Suppressor macrophage treated with lipopolysaccharide for 1 hour (primary cell): ENCODE measurements at regions not wholly inside any gene's neighbourhood (a gene's known extent, or its start where the extent isn't known, plus 50 kb on each side); places are given as distances from the start of the nearest gene placed in this dataset.

Source experiments
- DNase-seq, 3 donors: peaks; one replicate each; pipeline ENCODE4 v3.0.0-alpha.2; 2020 to 2022

DNA sequence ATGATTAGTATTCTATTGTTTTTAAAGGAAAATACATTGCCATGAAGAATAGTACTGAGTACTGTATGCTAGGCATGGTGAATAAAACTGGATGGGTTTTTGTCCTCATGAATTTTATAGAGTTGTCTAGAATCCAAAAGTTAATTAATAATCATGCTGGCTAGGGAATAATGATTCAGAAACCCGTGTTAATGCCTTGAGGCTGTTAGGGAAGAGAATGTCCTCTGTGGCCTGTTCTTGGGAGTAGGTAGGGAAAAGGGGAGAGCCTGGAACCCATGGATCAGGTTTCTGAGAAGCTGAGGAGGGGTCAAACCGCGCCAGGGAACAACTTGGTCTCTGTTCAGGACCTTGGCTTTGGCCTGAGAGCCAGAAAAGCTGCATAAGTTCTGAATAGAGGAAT, 1376.3 kb upstream of the SLC10A2 start:
- no peak for DNase-seq

DNA sequence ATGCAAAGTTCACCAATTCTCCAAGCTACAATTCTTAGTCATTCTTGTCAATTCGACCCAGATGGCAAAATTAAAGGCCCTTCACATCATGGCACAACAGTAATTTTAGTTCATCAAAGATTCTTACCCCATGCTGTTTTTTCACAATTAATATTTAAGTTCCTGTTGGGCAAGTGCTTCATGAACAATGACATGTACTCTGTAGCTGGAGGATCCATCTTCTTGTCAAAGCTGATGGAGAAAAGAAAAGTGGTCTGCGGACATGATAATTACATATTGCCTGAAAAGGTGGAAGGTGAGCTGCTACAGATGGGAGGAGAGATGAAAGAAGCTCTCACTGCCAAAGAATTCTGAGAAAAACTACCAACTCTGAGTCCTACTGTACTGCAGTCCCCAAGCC, 1370.3 kb upstream of the SLC10A2 start:
- DNase-seq = no peak

DNA sequence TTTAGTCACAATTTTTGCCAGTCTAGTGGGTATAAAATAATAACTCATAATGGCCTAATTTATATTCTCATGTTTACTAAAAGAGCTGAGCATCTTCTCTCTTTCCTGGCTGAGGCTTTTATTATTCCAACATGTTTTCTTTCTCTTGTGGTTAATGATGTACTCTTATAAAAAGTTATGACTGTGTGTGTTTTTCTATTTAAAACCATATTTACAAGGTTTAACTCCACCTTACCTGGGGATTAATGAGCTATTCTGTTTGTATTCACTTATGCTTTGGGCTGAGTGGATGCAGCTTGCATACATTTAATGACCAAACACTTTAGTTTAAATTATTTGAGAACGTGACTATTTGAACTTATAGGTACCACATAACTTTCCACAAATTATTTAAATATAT, 1365.7 kb upstream of the SLC10A2 start:
- DNase-seq = no peak

DNA sequence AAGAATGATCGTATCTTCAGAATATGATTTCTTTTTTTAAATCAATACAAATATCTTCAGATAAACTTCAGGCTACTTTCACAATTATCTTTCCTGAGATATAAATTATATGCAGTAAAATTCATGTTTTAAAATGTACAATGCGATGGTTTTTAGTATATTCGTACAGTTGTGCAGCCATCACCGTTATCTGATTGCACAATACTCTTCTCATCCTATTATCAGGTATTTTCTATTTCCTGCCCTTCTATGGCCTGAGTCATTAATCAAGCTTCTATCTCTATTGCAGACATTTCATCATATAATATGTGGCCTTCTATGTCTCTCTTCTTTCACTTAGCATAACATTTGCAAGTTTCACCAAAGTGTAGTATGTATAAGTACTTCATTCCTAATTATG, 1360.2 kb upstream of the SLC10A2 start:
- no peak for DNase-seq

DNA sequence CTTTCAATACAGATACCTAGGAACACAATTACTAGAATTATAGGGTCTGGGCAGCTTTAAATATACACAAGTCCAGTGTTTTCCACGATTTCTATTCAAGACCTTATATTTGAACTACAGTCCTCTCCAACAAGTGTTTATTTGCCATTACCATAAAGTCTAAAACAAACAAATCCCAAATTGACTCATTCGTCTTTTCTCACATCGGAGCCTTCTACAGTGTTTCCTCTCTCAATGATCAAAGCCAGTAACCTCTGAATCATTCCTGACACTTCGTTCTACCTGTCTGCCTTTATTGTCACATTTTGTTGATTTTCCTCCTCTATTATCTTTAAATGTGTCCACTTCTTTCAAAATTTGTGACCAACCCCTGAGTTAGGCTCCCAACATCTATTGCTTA, 1356.5 kb upstream of the SLC10A2 start:
- no peak for DNase-seq

DNA sequence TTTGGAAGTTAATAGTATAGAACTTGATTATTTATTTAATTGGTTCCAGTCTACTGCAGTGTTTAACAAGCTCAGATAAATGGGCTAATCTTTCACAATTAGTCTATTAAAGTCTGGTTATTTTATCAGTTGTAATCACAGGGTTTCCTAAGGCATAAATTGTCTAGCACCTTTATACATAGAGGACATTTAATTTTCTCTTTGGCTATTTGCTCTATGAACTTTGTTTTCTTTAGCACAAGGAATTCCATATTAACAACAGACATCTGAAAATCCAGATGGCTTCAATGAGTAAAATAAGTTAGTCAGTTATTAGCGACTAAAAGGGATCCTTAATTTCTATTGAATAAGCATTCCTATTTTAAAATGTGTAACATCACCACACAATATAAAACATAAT, 1350.8 kb upstream of the SLC10A2 start:
- no peak for DNase-seq

DNA sequence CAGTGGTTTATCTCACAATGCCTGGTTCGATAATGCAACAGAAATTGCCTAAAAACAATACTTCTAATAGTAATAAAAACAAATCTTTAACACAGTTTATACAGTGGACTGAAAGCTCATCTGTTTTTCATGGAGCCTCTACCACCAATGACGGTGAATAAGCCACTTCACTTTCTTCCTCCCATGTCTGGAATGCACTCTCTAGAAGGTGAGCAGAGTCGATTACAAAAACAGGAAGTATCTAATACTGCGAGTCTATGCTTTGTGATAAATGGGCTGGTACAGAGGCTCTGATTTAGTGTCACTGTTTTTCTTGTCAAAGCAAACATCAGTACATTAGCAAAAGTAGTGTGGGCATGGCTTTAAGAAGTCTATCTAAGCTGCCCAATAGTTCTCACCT, 1348.6 kb upstream of the SLC10A2 start:
- no peak for DNase-seq

DNA sequence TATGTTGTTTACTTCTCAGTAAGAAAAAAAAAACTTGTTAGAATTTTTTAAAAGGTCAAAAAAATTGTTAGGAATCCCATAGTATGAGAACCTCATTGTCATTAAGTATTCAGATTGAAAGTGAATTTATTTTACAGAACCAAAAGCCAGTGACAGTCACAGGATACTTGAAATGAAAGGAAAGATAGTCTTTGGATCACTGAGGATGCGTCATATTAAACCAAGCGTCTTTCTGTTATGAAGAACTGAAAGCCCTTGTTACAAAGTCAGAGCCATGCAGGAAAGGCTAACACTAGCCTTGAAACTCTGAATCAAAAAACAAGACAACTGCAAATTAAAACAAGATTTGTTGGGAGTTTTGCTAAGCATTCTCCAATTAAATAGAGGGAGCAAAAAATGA, 1348.0 kb upstream of the SLC10A2 start:
- DNase-seq = no peak

DNA sequence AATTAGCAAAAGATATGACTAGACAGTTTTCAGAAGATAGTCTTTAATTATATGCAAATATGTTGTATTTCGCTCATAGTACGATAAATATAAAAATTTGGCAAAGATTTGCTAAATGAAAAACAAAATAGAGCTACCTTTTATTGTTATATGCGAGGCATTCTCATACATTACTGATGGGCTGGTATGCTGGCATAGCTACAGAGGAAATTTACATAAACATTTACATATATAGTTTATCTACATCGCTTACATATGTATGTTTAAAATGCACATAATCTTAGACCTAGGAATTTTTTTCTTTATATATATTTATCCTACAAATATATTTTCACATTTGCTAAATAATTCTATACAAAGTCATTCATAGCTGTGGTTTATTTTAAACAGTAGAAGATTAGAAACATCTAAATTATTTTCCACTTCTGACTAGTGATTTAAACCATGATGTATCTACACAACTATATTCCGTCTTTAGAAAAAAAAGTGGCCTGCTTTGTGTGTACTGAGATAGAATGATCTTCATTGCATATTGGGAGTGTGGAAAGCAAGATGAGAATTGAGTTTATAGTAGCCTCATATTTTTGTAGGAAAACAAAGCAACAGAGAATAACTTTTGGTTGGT, 1345.0 kb upstream of the SLC10A2 start:
- no peak for DNase-seq

DNA sequence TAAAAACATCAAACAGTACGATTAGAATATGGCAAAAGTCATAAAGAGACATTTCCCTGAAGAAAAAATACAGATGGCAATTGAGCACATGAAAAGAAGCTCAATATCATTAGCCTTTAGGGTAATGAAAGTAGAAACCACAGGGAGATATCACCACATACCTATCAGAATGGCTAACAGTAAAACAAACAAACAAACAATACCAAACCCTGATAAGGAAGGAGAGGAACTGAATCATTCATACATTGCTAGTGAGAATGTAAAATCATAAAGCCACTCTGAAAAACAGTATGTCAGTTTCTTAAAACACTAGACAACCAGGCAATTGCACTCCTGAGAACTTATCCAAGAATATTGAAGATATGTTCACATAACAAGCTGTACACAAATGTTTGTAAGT, 1342.5 kb upstream of the SLC10A2 start:
- DNase-seq = no peak

DNA sequence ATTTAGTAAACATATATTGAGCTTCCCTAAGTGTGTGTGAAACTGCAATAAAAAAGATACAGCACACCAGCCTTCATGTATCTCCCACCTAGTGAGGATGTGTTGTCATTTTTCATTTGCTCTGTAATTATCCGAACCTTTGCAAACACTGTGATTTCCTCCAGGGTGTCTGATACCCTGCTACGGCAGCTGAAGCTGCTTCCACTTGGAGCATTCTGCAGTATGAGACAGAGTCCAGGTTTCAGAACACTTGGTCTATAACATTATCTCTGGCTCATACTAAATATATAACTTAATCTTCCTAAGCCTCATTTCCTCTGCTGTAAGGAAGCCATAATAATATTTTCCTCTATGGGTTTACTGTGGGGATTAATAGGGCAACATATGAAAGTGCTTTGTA, 1338.1 kb upstream of the SLC10A2 start:
- no peak for DNase-seq

DNA sequence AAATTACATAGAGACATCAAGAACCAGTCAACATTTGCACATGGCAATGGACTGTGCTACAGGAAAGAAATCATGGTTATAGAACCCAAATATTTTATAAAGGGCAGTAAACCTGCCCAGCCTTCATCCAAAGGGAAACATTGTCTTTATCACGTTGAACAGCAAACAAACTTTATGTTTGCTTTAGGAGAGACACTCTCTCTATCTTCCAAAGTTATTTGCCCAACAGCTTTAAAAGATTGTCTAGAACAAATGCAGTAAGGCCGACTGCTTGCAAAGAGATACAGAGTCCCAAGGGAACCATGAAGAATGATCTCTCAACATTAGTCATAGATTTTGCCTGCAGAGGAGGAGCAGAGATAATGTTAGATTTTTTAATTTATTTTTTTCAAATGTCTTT, 1323.5 kb upstream of the SLC10A2 start:
- no peak for DNase-seq

DNA sequence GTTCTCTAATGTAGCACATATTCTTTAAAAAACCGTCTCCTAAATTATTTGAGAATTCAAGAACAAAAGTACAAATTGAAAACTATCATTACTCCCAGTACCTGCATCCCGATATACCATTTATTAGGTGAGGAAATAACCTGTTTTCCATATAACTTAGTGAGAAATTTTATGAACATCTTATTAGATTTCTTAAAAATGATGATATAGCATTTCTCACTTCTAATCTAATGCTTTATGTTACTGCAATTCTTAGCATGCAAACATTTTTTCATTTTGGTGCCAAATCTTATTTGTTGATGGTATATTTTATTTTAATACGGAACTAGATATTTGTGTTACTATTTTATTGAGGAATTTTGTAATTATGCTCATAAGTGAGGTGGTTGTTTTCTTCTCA, 1321.3 kb upstream of the SLC10A2 start:
- DNase-seq = no peak

DNA sequence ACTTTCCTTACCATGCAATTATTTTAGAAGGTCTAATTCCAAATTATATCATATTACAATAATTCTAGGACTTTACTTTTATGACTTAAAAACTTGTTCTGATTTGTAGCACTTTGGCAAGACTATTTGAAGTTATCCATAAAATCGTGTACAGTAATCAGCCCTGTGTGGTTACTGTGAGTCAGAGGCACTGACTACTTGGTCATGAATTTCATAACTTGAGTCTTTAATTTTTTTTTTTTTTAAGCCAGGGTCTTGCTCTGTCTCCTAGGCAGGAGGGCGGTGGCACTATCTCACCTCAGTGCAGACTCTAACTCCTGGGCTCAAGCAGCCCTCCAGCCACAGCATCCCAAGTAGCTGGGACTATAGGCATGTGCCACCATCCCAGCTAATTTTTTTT, 1319.2 kb upstream of the SLC10A2 start:
- DNase-seq = no peak

DNA sequence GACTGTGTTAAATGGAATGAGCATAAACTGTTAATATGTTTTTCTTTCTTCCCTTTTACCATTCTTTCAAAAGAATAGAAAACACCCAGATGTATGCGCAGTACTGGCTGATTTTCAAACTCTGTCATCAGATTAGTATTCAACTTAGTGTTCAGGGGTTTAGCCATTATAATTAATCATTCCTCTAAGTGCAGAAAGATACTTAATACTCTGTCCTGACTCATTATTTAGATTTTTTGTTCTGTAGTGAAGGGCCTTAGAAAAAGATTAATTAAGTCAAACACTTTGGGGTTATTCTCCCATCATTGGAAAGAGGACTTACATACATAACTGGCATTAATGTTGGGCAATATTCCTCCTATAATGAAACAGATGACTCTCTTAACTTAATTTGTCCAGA, 1316.7 kb upstream of the SLC10A2 start:
- DNase-seq = no peak

DNA sequence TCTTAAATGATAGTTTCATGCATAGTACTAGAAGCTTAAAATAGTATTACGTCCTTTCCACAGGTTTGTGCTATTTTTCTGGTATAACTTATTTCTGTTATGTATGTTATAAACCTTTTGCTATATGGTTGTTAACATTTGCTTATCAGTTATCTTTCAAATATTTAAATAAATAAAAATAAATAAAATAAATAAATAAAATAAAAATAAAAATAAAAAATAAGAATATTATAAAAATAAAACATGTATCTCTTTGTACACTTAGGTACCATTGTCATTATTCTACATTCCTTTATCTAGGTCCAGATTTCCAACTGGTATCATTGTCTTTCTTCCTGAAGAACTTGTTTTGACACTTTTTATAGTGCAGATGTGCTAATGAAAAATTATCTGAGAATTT, 1310.4 kb upstream of the SLC10A2 start:
- DNase-seq = no peak

DNA sequence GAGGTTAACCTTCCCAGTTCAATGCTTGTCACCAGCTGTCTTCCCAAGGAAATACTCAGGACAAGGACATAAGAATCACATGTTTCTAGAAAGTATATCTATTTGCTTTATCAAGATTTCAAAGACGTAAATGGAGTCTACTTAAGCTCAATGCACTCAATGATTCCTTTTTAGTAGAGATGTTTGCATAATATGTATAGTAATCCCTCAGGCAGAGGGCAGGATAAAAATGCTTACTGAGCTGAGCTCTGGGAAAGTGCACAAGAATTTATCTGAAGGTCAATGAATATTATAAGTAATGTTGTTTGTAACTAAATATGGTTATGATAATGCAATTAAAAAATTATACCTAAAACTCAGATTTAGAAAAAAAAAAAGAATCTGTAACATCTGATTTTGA, 1309.4 kb upstream of the SLC10A2 start:
- no peak for DNase-seq

DNA sequence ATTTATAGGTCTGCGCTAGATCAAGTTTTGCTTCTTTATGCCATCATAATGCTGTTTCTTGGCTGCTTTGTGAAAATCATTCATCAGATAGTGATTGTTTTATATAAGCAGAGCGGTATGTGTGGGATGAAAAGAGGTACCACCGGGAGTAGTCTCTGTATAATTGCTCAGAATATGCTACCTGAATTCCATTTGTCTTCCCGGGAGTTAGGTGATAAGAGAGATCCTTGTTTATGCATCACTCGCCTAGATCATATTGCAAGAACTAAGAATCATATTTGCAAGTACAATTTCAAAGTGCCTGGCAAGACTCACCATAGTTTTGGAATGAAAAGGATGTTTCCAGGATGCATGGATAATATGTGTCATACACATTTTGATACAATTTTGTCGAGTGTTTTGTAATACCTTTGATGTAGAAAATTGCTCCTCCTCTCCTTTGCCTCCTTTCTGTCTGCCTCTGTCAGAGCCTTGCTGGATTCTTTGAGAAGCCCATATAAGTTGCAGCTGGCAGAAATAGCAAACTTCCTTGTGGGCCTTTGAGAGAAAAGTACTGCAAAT, 1306.0 kb upstream of the SLC10A2 start:
- no peak for DNase-seq

DNA sequence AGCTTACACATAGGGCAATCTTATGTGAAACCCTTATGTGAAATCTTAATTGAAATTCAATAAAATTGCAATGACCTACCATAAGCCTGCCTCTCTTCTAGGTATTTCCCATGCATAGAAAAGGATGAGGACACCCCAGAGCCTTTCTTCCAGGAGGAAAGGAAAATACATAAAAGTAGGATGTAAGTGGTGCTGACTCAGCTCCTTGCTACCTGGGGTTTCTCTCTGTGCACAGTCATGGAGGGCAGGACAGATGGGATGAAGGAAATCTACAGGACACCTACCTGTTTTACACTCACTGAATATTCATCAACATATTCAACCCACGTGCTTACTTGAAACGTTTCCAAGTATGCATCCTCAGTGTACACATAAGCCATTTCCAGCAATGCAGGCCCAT, 1299.2 kb upstream of the SLC10A2 start:
- no peak for DNase-seq

DNA sequence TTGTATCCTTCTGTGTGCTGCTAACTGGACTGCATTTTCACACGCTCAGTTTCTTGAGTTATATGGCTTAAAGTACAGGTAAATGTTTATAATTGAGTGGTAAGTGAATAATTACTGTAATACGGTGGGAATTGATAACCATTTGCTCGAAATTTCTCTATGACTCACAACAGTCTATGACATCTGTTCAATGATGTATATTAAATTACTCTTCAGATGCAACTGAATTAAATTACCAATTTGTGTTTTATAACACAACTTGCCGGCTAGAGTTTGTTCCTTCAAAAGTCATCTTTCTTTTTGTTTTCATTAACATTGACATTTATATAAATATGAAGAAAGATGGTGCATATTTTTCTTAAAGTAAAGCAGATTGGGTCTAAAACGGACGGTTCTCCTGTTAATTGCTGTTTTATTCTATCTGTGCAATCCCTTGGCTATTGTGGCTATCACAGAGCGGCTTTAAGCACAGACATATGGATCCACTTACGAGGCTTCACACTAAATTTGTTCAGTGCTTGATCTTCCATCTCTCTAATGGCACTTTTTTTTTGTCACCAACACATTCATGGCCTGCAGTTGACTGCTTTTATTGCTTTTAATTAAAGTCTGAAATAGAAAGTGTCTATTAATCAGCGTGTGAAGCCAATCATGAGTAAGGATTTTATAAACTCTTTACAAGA, 1291.6 kb upstream of the SLC10A2 start:
- no peak for DNase-seq

DNA sequence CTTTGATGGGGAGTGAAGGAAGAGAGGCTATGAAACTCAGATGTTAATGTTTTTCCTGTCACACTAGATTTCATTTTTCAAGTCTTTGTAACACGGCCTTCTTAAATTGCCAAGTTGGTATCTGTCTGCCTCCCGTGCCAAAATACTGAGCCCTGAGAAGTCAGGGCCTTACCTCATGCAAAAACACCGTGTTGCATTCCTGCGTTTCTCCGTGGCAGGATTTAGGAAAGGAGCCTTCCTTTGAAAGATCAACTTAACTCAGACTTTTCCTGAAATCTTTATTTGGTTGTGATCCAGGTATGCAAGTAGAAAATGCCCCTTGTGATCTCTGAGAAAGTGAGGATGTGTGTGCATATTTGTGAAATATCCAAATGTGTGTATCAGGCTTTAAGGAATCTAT, 1291.0 kb upstream of the SLC10A2 start:
- DNase-seq = no peak

DNA sequence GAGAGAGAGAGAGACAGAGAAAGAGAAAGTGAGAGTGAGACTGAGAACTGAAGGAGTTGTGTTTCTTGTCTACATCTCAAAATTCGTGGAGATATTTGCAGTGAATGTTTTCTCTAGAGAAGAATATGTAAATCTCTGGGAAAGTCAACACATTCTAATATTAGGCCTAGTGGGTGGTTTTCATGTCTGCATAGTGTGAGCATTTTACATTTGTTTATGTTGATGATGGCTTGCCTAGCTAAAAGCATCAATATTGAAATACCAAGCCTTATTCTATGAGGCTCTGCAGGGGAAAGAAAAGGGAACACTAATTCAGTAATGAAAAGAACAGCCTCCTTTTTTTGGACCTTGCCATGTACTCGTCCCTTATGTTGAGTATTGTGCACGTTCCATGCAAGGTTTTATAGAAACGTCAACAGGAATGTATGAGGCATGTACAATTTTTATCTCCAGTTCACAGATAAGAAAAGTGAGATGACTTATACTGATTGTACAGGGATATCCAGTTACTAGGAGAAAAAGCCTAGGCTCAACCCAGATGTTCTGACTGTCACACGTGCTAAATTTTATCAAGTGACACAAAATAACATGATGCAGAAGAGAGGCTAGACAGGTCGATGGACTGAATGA, 1288.9 kb upstream of the SLC10A2 start:
- no peak for DNase-seq

DNA sequence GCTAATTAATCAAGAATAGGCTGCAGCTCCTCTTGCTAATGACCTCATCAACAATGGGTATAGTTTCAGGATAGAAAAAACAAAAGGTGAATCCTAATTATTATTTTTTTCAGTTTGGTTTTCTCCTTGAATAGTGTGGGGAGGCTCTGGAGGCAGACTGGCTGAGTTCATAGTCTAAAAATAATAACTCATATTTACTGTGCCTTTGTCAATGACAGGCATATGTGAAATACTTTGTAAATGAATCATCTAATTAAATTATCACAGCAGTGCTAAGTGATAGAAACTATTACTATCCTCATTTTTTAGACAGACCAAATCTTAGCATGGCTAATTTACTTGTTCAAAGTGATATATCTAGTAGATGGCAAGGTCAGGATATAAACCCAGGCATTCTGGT, 1261.0 kb upstream of the SLC10A2 start:
- DNase-seq = no peak

DNA sequence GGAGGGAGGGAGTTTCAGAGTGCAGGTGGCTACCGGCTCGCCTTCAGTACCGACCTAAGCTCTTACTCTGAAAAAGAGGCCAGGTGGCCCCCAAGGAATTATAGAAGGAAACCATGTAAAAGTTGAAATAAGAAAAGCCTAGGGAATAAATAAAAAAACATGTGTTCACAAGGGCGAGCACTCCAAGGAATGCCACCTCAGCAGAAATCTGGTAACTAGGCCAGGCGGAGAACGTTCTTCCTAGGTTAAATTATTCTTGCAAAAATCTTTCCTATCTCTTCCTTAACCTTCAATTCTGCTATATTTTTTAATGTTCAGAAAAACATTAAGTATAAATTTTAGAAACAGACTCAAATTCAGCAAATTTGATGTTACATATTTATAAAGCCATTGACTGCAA, 1260.3 kb upstream of the SLC10A2 start:
- DNase-seq = no peak

DNA sequence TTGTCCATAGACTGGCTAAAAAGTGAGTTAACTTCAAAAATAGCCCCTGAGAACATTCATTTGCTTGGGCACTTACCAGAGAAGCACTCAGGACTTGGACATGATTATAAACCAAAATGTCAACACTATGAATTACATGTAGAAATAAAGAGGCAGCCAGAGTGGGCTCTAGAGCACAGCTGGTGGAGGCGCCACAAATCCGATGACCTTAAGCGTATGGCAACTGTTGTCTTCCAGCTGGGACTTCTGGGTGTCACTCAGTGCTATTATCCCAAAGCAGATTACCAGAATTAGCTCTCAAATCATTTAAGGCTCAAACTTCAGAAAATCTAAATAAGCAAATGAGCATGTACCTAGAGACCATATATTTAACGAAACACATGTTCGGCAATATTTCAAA, 1255.5 kb upstream of the SLC10A2 start:
- DNase-seq = no peak
